NCI-H2196 (cell line): ENCODE measurements at regions not wholly inside any gene's neighbourhood (a gene's known extent, or its start where the extent isn't known, plus 50 kb on each side); places are given as distances from the start of the nearest gene placed in this dataset.

Experiments used
- DNase-seq: peaks from one replicate; lab custom pipeline; 2025; ENCODE audit not compliant: unreplicated experiment; lab: John Stamatoyannopoulos, UW

DNA sequence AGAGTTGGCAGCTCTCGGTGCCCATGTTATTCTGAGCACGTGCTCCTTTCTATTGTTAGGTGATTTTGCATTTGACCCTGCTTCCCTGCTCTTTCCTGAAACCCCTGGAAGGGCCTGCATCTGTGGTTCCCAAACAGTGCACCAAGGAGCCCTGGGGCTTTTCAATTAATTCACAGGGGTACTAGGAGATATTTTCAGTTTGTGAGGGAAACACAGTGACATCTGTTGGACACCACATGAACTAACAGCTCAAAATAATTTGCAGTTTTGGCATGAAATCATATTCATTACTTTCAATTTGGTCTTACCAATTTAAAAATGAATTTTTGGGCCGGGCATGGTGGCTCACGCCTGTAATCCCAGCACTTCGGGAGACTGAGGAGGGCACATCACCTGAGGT is 156.6 kb downstream of the GATB start:
- DNase-seq = no peak

DNA sequence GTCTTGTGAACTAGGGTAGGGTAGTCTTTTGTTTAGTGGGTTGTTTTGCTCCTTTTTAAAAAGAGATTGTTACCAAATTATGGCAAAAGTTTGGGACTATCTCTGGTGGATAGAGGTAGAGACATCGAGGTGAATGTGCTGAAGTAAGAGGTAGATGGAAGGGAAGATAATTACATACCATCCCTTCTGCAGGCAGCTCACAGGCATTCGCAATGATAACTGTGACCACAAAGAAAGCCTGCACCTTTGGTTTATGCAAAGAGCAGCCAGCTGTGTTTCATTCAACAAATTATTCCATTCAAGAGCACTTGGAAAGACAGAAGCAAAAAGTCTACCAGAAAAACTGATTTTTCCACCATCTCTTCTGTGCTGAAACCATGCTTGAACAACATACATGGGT is 155.6 kb downstream of the GATB start:
- DNase-seq = no peak

DNA sequence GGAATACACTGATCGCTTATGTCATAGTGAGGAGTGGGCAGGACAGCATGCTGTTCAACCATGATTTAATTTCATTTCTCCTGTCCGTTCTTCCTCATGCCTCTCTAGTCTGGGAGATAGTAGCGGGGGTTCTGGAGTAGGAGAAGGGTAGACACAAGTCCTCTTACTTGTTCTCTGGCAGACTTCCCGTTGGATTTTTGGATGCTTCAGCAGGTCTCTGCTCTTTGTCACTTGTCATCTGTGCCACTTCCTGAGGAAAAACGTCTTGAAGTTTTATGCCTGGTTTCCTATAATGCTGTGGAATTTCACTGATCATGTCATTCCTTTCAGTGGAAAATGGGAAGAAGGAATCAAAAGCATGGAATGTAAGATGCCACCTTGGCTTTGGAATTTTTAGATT is 154.7 kb downstream of the GATB start:
- no peak for DNase-seq

DNA sequence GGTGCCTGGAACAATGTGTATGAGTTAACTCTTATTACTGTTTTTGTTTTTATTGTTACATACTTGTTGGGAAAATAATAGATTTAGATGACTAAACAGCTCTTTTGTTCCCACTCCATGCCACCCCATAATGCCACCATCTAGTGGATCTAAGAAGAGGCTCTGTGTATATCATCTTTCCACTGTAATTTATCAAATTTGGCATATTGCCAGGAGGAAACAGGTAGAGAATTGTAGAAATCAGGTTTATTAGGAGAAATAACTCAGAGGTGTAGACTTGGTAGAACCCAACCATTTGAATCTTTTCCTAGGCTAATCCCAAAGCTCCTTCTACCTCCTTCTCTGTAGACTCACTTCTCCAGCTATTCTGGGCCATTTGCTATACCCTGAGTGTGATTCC is 150.6 kb downstream of the GATB start:
- DNase-seq = no peak

DNA sequence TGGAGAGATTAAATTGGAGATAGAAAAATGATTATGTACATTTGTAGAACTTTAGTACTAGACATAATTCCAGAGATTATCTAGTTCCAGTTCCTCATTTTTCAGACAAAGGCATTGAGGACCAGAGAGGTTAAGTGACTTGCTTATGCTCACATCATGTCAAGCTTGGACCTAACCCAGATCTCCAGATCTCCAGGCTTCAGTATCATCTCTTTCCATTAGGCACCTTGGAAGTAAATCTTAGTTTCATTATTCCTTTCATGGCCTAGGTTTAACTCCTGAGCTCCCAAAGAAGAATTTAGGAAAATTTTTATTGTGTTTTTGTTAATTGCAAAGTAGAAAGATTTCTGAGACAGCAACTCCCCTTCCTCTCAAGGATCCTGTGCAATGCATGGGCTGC is 148.8 kb downstream of the GATB start:
- DNase-seq = no peak

DNA sequence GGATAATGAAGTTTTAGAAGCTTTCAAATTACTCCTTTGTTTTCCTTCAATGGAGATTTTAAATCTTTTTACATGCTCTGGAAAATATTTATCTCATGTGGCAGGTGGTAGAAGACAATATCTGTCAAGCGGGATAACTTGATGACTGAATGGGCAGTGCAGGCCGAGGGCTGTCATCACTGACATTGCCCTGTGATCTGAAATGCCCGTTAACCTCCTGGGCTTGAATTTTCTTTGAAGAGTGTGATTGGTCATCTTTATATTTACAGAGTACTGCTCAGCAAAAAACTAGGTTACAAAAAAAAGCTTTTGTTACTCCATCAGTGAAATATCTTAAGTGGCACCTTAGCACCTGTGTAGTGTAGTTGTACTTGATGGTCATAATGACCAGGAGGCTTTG is 147.5 kb downstream of the GATB start:
- no peak for DNase-seq

DNA sequence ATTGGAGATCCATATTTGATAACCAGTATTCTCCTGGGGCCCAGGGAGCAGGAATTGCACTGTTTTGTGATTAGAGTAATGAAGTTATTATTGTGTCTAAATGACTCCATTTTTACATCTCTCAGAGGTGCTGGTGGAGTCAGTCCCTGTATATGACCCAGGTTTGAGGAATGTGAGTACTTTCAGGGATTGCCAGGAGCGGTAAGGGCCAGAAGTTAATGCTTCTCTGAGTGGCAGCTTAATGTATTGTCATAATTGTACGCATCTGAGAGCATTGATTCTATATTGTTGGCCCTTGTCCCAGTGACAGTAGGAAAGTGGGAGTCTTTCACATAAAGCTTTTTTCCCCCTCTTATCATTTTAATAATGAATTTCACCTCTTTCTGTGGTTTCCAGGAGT is 146.2 kb downstream of the GATB start:
- no peak for DNase-seq

DNA sequence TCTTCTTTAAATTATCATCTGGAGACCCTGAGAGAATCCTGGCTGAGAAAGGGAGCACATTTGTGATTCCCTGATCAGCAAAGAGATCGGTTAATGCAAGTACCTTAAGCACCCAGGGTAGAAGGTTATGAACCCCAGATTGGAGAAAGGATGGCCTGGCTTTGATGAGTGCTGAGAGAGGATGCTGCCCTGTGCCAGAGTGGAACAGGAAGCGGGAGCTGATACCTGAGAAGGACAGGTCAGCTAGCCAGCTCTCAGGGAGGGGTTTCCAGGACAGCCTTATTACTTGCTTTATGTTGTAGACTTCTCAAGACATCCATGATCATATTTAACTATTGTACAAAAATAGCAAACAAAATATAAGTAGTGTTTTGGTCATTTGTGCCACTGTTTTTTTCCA is 141.9 kb downstream of the GATB start:
- no peak for DNase-seq

DNA sequence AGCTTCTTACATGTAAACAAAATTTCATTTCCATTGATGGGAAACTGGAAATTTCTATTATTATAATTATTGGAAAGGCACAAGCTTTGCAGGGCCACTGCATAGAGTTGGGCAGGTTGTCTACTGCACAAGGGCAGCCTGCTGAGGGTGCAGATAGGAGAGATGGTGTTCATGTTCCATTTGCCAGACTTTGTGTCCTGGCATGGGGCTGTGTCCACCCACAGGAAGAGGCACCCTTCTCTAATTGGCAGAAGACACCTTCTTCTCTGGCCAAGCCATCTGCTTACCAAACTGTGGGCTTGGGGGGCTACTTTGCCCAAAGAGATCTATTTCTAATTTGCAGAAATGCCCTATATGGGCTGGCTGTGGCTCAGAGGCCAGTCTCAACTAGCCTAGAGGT is 140.7 kb downstream of the GATB start:
- DNase-seq = no peak
